Thyroid gland (tissue), 4 donors: ENCODE measurements at regions not wholly inside any gene's neighbourhood (a gene's known extent, or its start where the extent isn't known, plus 50 kb on each side); places are given as distances from the start of the nearest gene placed in this dataset.

Experiments
- DNase-seq, 2 donors: peaks; one replicate each; pipeline ENCODE4 v3.0.0-alpha.2; 2019
- H3K27ac ChIP-seq, 3 donors: fragments of 200-600 bp; sonication (generic); 1 replicate in 2 of 3; 2 replicates in 1 of 3; pipeline ENCODE4 v1.5.1; 2016 to 2019; ENCODE audit warnings: mild to moderate bottlenecking in 1 of 3, moderate library complexity in 1 of 3
- H3K27me3 ChIP-seq: fragments of 200-600 bp; sonication (generic); one replicate; pipeline ENCODE4 v1.5.1; 2019
- H3K36me3 ChIP-seq, 2 donors: fragments of 200-600 bp; sonication (generic); one replicate each; pipeline ENCODE4 v1.5.1; 2016 to 2019
- H3K4me1 ChIP-seq, 2 donors: fragments of 200-600 bp; sonication (generic); one replicate each; pipeline ENCODE4 v1.5.1; 2017 to 2019
- H3K4me3 ChIP-seq, 3 donors: fragments of 200-600 bp; sonication (generic); replicated peaks in 1 of 3; 1 replicate in 2 of 3; 2 replicates in 1 of 3; pipeline ENCODE4 v1.5.1; 2016; ENCODE audit warnings: mild to moderate bottlenecking in 1 of 3
- H3K9me3 ChIP-seq: fragments of 200-600 bp; sonication (generic); one replicate; pipeline ENCODE4 v1.5.1; 2017
- POLR2A ChIP-seq, 2 donors: fragments of 450-650 bp; IDR thresholded peaks; one replicate each; pipeline ENCODE4 v1.6.1; 2017; ENCODE audit warnings: antibody characterized with exemption in 2 of 2, mild to moderate bottlenecking in 2 of 2, moderate library complexity in 1 of 2
- WGBS, 2 donors: methylation state at CpG; one replicate each; pipeline ENCODE4 v1.1.5; 2017; 5-methylcytosine and 5-hydroxymethylcytosine counted together
- intact Hi-C: fragments of 100-400 bp; cut with DNase I; formaldehyde crosslinking; loops from one replicate; pipeline ENCODE4 v1.15.1; 2023
- TF ChIP-seq, protein P1 (sequence below), 6 experiments: fragments of 200-600 bp in 3 of 6; fragments of 450-650 bp in 3 of 6; sonication (generic) in 3 of 6; IDR thresholded peaks; one replicate each; pipeline ENCODE4 v1.5.1; 2016 to 2019; ENCODE audit warnings: antibody characterized with exemption in 6 of 6, mild to moderate bottlenecking in 2 of 6, inconsistent platforms in 1 of 6, moderate library complexity in 1 of 6

GRCh38 chr12:70149665-70150064 is 93.6 kb upstream of the CNOT2 start:
- intact Hi-C loops = no loop called here
- Histone ChIP-seq H3K4me1 (no peaks in the 10 kb centered on the region), H3K9me3 (no peaks in the 10 kb centered on the region), H3K4me3 (no peak overlapping the region), H3K27me3 (no peaks in the 10 kb centered on the region), H3K36me3 (no peaks in the 10 kb centered on the region), H3K27ac (no peak overlapping the region)
- TF ChIP-seq, protein P1, sequence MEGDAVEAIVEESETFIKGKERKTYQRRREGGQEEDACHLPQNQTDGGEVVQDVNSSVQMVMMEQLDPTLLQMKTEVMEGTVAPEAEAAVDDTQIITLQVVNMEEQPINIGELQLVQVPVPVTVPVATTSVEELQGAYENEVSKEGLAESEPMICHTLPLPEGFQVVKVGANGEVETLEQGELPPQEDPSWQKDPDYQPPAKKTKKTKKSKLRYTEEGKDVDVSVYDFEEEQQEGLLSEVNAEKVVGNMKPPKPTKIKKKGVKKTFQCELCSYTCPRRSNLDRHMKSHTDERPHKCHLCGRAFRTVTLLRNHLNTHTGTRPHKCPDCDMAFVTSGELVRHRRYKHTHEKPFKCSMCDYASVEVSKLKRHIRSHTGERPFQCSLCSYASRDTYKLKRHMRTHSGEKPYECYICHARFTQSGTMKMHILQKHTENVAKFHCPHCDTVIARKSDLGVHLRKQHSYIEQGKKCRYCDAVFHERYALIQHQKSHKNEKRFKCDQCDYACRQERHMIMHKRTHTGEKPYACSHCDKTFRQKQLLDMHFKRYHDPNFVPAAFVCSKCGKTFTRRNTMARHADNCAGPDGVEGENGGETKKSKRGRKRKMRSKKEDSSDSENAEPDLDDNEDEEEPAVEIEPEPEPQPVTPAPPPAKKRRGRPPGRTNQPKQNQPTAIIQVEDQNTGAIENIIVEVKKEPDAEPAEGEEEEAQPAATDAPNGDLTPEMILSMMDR (IDR thresholded peaks at IDR 0.05) = no peak
- no peak for TF ChIP-seq POLR2A (IDR thresholded peaks at IDR 0.05)
- DNase-seq = no peak

- no peak for TF ChIP-seq POLR2A (IDR thresholded peaks at IDR 0.05)
- TF ChIP-seq, protein P1 (IDR thresholded peaks at IDR 0.05) = no peak
- no peaks in the 10 kb centered on the region for H3K27me3 ChIP-seq
- no peak overlapping the region for H3K27ac ChIP-seq
- H3K4me3 ChIP-seq = no peak overlapping the region
- H3K36me3 ChIP-seq = no peaks in the 10 kb centered on the region
- 91 to 95% methylated on average over 2 of the region's 2 CpGs for WGBS, 2 donors
- H3K9me3 ChIP-seq = no peaks in the 10 kb centered on the region
- no peaks in the 10 kb centered on the region for H3K4me1 ChIP-seq
- intact Hi-C loops = no loop called here
- DNase-seq = no peak
These were observed 93.0 kb upstream of the CNOT2 start for GRCh38 chr12:70150230-70150629.

- intact Hi-C loops = no loop called here
- no peak overlapping the region for H3K4me3 ChIP-seq
- no peak for TF ChIP-seq POLR2A (IDR thresholded peaks at IDR 0.05)
- TF ChIP-seq, protein P1 (IDR thresholded peaks at IDR 0.05) = no peak
- H3K4me1 ChIP-seq = no peaks in the 10 kb centered on the region
- no peaks in the 10 kb centered on the region for H3K27me3 ChIP-seq
- H3K9me3 ChIP-seq = no peaks in the 10 kb centered on the region
- H3K36me3 ChIP-seq = no peaks in the 10 kb centered on the region
- no peak overlapping the region for H3K27ac ChIP-seq
- 81 to 90% methylated on average over 4 of the region's 4 CpGs for WGBS, 2 donors
- DNase-seq = no peak
These were observed 91.2 kb upstream of the CNOT2 start for GRCh38 chr12:70151993-70152392.

GRCh38 chr12:70154087-70154638 is 89.1 kb upstream of the CNOT2 start:
- no peaks in the 10 kb centered on the region for H3K27me3 ChIP-seq
- H3K9me3 ChIP-seq = no peaks in the 10 kb centered on the region
- no peaks in the 10 kb centered on the region for H3K4me1 ChIP-seq
- WGBS, 2 donors = 85 to 88% methylated on average over 2 of the region's 2 CpGs
- intact Hi-C loops = no loop called here
- DNase-seq = no peak
- TF ChIP-seq, protein P1 (IDR thresholded peaks at IDR 0.05) = no peak
- no peak for TF ChIP-seq POLR2A (IDR thresholded peaks at IDR 0.05)
- no peaks in the 10 kb centered on the region for H3K36me3 ChIP-seq
- no peak overlapping the region for H3K27ac ChIP-seq
- H3K4me3 ChIP-seq = no peak overlapping the region

- no peak for TF ChIP-seq POLR2A (IDR thresholded peaks at IDR 0.05)
- TF ChIP-seq, protein P1 (IDR thresholded peaks at IDR 0.05) = no peak
- intact Hi-C loops = no loop called here
- no peaks in the 10 kb centered on the region for H3K4me1 ChIP-seq
- no peak overlapping the region for H3K27ac ChIP-seq
- no peaks in the 10 kb centered on the region for H3K36me3 ChIP-seq
- no peaks in the 10 kb centered on the region for H3K27me3 ChIP-seq
- DNase-seq = no peak
- no peak overlapping the region for H3K4me3 ChIP-seq
- no peaks in the 10 kb centered on the region for H3K9me3 ChIP-seq
These were observed 88.2 kb upstream of the CNOT2 start for GRCh38 chr12:70154960-70155589.
